ENCODE measurements at regions not wholly inside any gene's neighbourhood (a gene's known extent, or its start where the extent isn't known, plus 50 kb on each side); places are given as distances from the start of the nearest gene placed in this dataset.
A peak's percentile ranks its signal among the peaks of the same experiment; 100 is the strongest.

GRCh38 chr10:108862676-108863350, 1060.5 kb downstream of the XPNPEP1 start:
- Histone ChIP-seq H2BK5ac (ENCODE audit: low read depth, low read length, poor library complexity, severe bottlenecking) (peak overlapping the region; percentile 57), H3K56ac (ENCODE audit: extremely low read depth, insufficient read depth, low read length) (no peak overlapping the region), H3K79me1 (ENCODE audit: low read depth in 1 of 2, low read length in 2 of 2) (no peaks in the 10 kb centered on the region), H4K8ac (ENCODE audit: low read depth in 2 of 2, low read length in 2 of 2) (no peak overlapping the region), H3K9ac (ENCODE audit: low read depth, low read length) (no peak overlapping the region), H2AK5ac (ENCODE audit: low read depth, low read length) (no peak overlapping the region), H3K4me3 (ENCODE audit: insufficient read depth, low read depth, low read length) (no peak overlapping the region), H3K4me1 (ENCODE audit: control insufficient read depth, insufficient read depth, low read length) (no peaks in the 10 kb centered on the region; the same call in 1 of the 2 replicates), H4K91ac (ENCODE audit: insufficient read depth, low read depth, low read length) (peak overlapping the region; percentile 36; the same call in 1 of the 2 replicates), H3K9me1 (ENCODE audit: insufficient read depth, low read length) (no peaks in the 10 kb centered on the region), H3K27ac (ENCODE audit: insufficient read depth, low read length) (no peak overlapping the region), H4K5ac (ENCODE audit: low read depth, low read length) (no peak overlapping the region), H2BK20ac (ENCODE audit: low read depth, low read length) (peak overlapping the region; percentile 62), H2BK120ac (ENCODE audit: low read depth, low read length) (peak overlapping the region; percentile 80), H3K36me3 (ENCODE audit: control insufficient read depth, insufficient read depth, low read length) (no peaks in the 10 kb centered on the region), H2AK9ac (replicated peaks; ENCODE audit: low read depth, low read length, poor library complexity) (no peak overlapping the region), H3K18ac (ENCODE audit: low read depth, low read length) (peak overlapping the region; percentile 42; the same call in 1 of the 2 replicates), H2BK15ac (ENCODE audit: low read depth, low read length) (no peak overlapping the region), H3K9me3 (ENCODE audit: control insufficient read depth, insufficient read depth, low read length) (no peaks in the 10 kb centered on the region), H3K14ac (replicated peaks; ENCODE audit: low read depth, low read length) (no peak overlapping the region), H3K27me3 (ENCODE audit: control insufficient read depth, insufficient read depth, low read length) (no peaks in the 10 kb centered on the region), H3K4me2 (ENCODE audit: low read depth, low read length) (peak overlapping the region; percentile 59; the same call in 1 of the 2 replicates), H3K4ac (ENCODE audit: low read depth, low read length) (peak overlapping the region; percentile 16; the same call in 1 of the 2 replicates), H3K23ac (ENCODE audit: low read depth, low read length) (no peak overlapping the region), H2AFZ (replicated peaks; ENCODE audit: low read length, poor library complexity) (no peak overlapping the region), H4K20me1 (ENCODE audit: insufficient read depth, low read length) (no peaks in the 10 kb centered on the region)
- DNase-seq (peak; percentile 69), ATAC-seq (ENCODE audit: low read depth) (peak; percentile 60)
- ChIA-PET POLR2A (ENCODE audit: unreplicated experiment) (no interaction called here), CTCF (no interaction called here)
- no TSS peak for BruUV-seq (replicated peaks)
- intact Hi-C loops (cut with micrococcal nuclease) (no loop called here), in situ Hi-C loops (cut with MboI; ENCODE audit: low sequenced_read_pairs) (no loop called here), dilution Hi-C loops (cut with HindIII; ENCODE audit: low sequenced_read_pairs, unreplicated experiment) (no loop called here)
- no CpG with 5 or more reads among the region's 3 CpGs for WGBS, 2 experiments (ENCODE audit: extremely low coverage in 2 of 2, insufficient read length in 1 of 2)
- TF ChIP-seq FOS (IDR thresholded peaks at IDR 0.05; ENCODE audit: low read depth, low read length) (peak; percentile 55; the same call in 1 of the 2 replicates), CEBPB (IDR thresholded peaks at IDR 0.05; ENCODE audit: low read depth, low read length) (peak; percentile 37; the same call in 1 of the 2 replicates), NFE2L2 (IDR thresholded peaks at IDR 0.05; ENCODE audit: low read depth, low read length) (peak; percentile 25; the same call in 1 of the 2 replicates), RFX5 (IDR thresholded peaks at IDR 0.05; ENCODE audit: low read depth, low read length) (no peak)

Data from IMR-90 (cell line).